GM12878 (cell line): ENCODE measurements at regions not wholly inside any gene's neighbourhood (a gene's known extent, or its start where the extent isn't known, plus 50 kb on each side); places are given as distances from the start of the nearest gene placed in this dataset.

Experiments
- ATAC-seq: fragments of 200-7000 bp; cut with Tn5 transposase; 3 replicates; pipeline ENCODE4 v1.9.1; 2020; ENCODE audit warnings: mild to moderate bottlenecking, moderate library complexity
- BruUV-seq: library from RNA; stranded (reverse); fragments of 400-500 nt; replicated peaks from 2 replicates; lab custom pipeline; 2021; lab: Mats Ljungman, UMichigan
- CTCF ChIA-PET: fragments of 300-600 bp; sonication (Branson Sonifier 250); formaldehyde crosslinking; extraction: SDS; loops from one replicate; lab custom pipeline; 2021; ENCODE audit warnings: inconsistent platforms; lab: Yijun Ruan, JAX
- POLR2A ChIA-PET: fragments of 350-600 bp; formaldehyde crosslinking; extraction: SDS; loops from one replicate; lab custom pipeline; 2021; ENCODE audit warnings: inconsistent platforms; lab: Charles Lee
- RAD21 ChIA-PET: fragments of 300-600 bp; sonication (Branson Sonifier 250); formaldehyde crosslinking; loops from one replicate; lab custom pipeline; 2023; ENCODE audit warnings: antibody characterized with exemption; ENCODE audit not compliant: unreplicated experiment; lab: Charles Lee
- SMC1A ChIA-PET: fragments of 300-600 bp; sonication (Branson Sonifier 250); formaldehyde crosslinking; loops from one replicate; lab custom pipeline; 2023; ENCODE audit not compliant: unreplicated experiment, uncharacterized antibody; lab: Charles Lee
- DNase-seq: peaks from one replicate; pipeline ENCODE4 v3.0.0-alpha.2; 2011; ENCODE audit warnings: low read depth, low spot score
- FAIRE-seq: peaks from 3 replicates; lab custom pipeline; 2011; peaks lifted over from hg19 to GRCh38; lab: Jason Lieb, UNC
- H2AFZ ChIP-seq: 2 replicates; pipeline ENCODE4 v1.6.0; 2011; ENCODE audit warnings: low read depth, low read length, control low read depth; ENCODE audit not compliant: control insufficient read depth
- H3K27ac ChIP-seq: 2 replicates; pipeline ENCODE4 v1.5.1; 2011; ENCODE audit warnings: control low read depth; ENCODE audit not compliant: control insufficient read depth, insufficient read depth
- H3K27me3 ChIP-seq, 2 experiments: replicated peaks in 1 of 2; 2 replicates each; pipeline versions ENCODE4 v1.6.0 to v1.6.1; 2011; ENCODE audit warnings: low read length in 1 of 2; ENCODE audit not compliant: control insufficient read depth in 2 of 2, insufficient read depth in 2 of 2
- H3K36me3 ChIP-seq, 2 experiments: 2 replicates each; pipeline ENCODE4 v1.5.1; 2011; ENCODE audit warnings: low read length in 1 of 2; ENCODE audit not compliant: control insufficient read depth in 2 of 2, insufficient read depth in 2 of 2
- H3K4me1 ChIP-seq: 2 replicates; pipeline ENCODE4 v1.6.1; 2011; ENCODE audit warnings: mild to moderate bottlenecking, low read length, moderate library complexity, mixed read lengths; ENCODE audit not compliant: control insufficient read depth, insufficient read depth
- H3K4me2 ChIP-seq: 2 replicates; pipeline ENCODE4 v1.6.0; 2011; ENCODE audit warnings: control low read depth; ENCODE audit not compliant: control insufficient read depth, insufficient read depth
- H3K4me3 ChIP-seq: fragments of 200-600 bp; sonication (generic); 2 replicates; pipeline ENCODE4 v1.5.1; 2016
- H3K79me2 ChIP-seq: 2 replicates; pipeline ENCODE4 v1.6.0; 2011; ENCODE audit warnings: low read length; ENCODE audit not compliant: control insufficient read depth, insufficient read depth
- H3K9ac ChIP-seq: 2 replicates; pipeline ENCODE4 v1.8.0; 2011; ENCODE audit warnings: low read length, control low read depth, mixed read lengths; ENCODE audit not compliant: control insufficient read depth, insufficient read depth
- H3K9me3 ChIP-seq: replicated peaks from 3 replicates; pipeline ENCODE4 v1.5.1; 2011; ENCODE audit warnings: mild to moderate bottlenecking, low read length; ENCODE audit not compliant: control insufficient read depth, insufficient read depth
- H4K20me1 ChIP-seq: 2 replicates; pipeline ENCODE4 v1.6.0; 2011; ENCODE audit not compliant: control insufficient read depth, insufficient read depth
- IRF3 ChIP-seq: fragments of 450-650 bp; IDR thresholded peaks from 2 replicates; pipeline ENCODE4 v1.6.1; 2014; ENCODE audit warnings: mild to moderate bottlenecking
- KAT2A ChIP-seq: conservative IDR thresholded peaks from 2 replicates; pipeline ENCODE4 v1.6.1; 2011; ENCODE audit warnings: low read depth, low read length; ENCODE audit not compliant: control insufficient read depth
- NFIC ChIP-seq: IDR thresholded peaks from 2 replicates; pipeline ENCODE4 v1.6.1; 2012; ENCODE audit warnings: low read depth, mild to moderate bottlenecking, inconsistent platforms, low read length, moderate library complexity
- NR2C2 ChIP-seq: IDR thresholded peaks from 2 replicates; pipeline ENCODE4 v1.6.1; 2011; ENCODE audit warnings: borderline replicate concordance, low read depth; ENCODE audit not compliant: control insufficient read depth, insufficient read length
- RAD21 ChIP-seq: IDR thresholded peaks from 2 replicates; pipeline ENCODE4 v1.6.1; 2011; ENCODE audit warnings: mild to moderate bottlenecking, low read depth, low read length, moderate library complexity; ENCODE audit not compliant: insufficient read depth
- RUNX3 ChIP-seq: IDR thresholded peaks from 2 replicates; pipeline ENCODE4 v1.6.1; 2012; ENCODE audit warnings: low read length, inconsistent platforms
- SMC3 ChIP-seq: IDR thresholded peaks from 2 replicates; pipeline ENCODE4 v1.6.1; 2011; ENCODE audit warnings: low read length, improper control_type of control experiment, borderline replicate concordance
- ZNF622 ChIP-seq: fragments of 450-650 bp; IDR thresholded peaks from 2 replicates; pipeline ENCODE4 v1.6.1; 2017; ENCODE audit warnings: mild to moderate bottlenecking, inconsistent platforms
- WGBS: methylation state at CpG from one replicate; pipeline ENCODE4 v1.1.6; 2016; ENCODE audit warnings: low lambda C conversion rate; ENCODE audit not compliant: insufficient replicate concordance, insufficient coverage; ENCODE audit errors: missing lambda C conversion rate; 5-methylcytosine and 5-hydroxymethylcytosine counted together
- in situ Hi-C: fragments of 300-500 bp; cut with MboI; formaldehyde crosslinking; loops from 9 replicates; pipeline ENCODE4 v1.14.3; 2018; ENCODE audit warnings: mixed read lengths
- intact Hi-C: fragments of 100-400 bp; cut with micrococcal nuclease; formaldehyde crosslinking; loops from one replicate; pipeline ENCODE4 v1.14.2; 2022; ENCODE audit not compliant: unreplicated experiment
- TF ChIP-seq, protein P1 (sequence below), 3 experiments: IDR thresholded peaks in 2 of 3; conservative IDR thresholded peaks in 1 of 3; 2 replicates each; pipeline ENCODE4 v1.5.1; 2011; ENCODE audit warnings: low read depth in 3 of 3, low read length in 3 of 3, mild to moderate bottlenecking in 3 of 3, control low read depth in 2 of 3, moderate library complexity in 2 of 3, inconsistent platforms in 1 of 3, mixed read lengths in 1 of 3; ENCODE audit not compliant: control insufficient read depth in 2 of 3, insufficient read depth in 1 of 3; ENCODE audit errors: extremely low read depth in 1 of 3
- TF ChIP-seq, protein P2 (sequence below): IDR thresholded peaks from 2 replicates; pipeline ENCODE4 v1.6.1; 2011; ENCODE audit warnings: borderline replicate concordance, low read depth, mild to moderate bottlenecking, moderate library complexity, mixed read lengths, low read length; ENCODE audit not compliant: insufficient read depth; ENCODE audit errors: extremely low read length
- TF ChIP-seq, protein P3 (sequence below): IDR thresholded peaks from 2 replicates; pipeline ENCODE4 v1.6.1; 2011; ENCODE audit warnings: low read depth, low read length, improper control_type of control experiment, borderline replicate concordance

DNA sequence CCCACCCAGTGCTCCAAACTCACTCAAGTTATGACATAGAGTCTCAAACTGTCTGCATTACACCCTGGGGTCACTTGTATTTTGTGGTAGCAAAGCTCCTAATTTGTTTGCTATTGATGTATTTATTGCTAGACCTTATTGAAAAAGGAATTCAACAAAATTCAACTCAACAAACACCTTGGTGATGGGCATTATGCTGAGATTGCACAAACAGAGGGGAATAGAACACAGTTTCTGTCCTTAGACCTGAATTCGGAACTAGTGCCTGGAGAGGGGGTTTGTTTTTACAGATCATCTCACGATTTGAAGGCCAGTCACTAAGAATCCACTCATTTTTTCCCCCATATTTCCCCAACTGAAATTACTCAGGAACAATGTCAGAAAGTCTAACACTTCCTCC, 53.5 kb upstream of the MAPK4 start (continued):
- no peak for TF ChIP-seq NFIC
- no peak for TF ChIP-seq ZNF622

- Histone ChIP-seq H3K9me3 (no peaks in the 10 kb centered on the region), H2AFZ (no peak overlapping the region), H3K79me2 (no peaks in the 10 kb centered on the region), H3K4me1 (no peaks in the 10 kb centered on the region), H3K27me3 (no peaks in the 10 kb centered on the region), H3K9ac (no peak overlapping the region), H3K27ac (no peak overlapping the region), H3K4me3 (no peak overlapping the region), H3K4me2 (no peak overlapping the region), H4K20me1 (no peaks in the 10 kb centered on the region), H3K36me3 (no peaks in the 10 kb centered on the region)
- no TSS peak for BruUV-seq
- FAIRE-seq = no peak
- in situ Hi-C loops (no loop called here), intact Hi-C loops (loop anchor here (1.0 to 5.0 kb wide), 2 partner anchors 137 to 275 kb away; no protein-coding TSS in a partner anchor)
- no peak for DNase-seq
- TF ChIP-seq KAT2A (no peak), RUNX3 (peak; percentile 30; the same call in 1 of the 2 replicates), SMC3 (peak; percentile 38; the same call in 1 of the 2 replicates), IRF3 (no peak), RAD21 (peak; percentile 61), NR2C2 (no peak)
- TF ChIP-seq, protein P1, sequence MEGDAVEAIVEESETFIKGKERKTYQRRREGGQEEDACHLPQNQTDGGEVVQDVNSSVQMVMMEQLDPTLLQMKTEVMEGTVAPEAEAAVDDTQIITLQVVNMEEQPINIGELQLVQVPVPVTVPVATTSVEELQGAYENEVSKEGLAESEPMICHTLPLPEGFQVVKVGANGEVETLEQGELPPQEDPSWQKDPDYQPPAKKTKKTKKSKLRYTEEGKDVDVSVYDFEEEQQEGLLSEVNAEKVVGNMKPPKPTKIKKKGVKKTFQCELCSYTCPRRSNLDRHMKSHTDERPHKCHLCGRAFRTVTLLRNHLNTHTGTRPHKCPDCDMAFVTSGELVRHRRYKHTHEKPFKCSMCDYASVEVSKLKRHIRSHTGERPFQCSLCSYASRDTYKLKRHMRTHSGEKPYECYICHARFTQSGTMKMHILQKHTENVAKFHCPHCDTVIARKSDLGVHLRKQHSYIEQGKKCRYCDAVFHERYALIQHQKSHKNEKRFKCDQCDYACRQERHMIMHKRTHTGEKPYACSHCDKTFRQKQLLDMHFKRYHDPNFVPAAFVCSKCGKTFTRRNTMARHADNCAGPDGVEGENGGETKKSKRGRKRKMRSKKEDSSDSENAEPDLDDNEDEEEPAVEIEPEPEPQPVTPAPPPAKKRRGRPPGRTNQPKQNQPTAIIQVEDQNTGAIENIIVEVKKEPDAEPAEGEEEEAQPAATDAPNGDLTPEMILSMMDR (IDR thresholded peaks at IDR 0.05 in 2 of 3, conservative IDR thresholded peaks at IDR 0.05 in 1 of 3; ENCODE audit: control insufficient read depth in 2 of 3, extremely low read depth in 1 of 3, insufficient read depth in 1 of 3, low read depth in 3 of 3, low read length in 3 of 3) = peak; percentile 53 to 60 (median 55)
- TF ChIP-seq, protein P2, sequence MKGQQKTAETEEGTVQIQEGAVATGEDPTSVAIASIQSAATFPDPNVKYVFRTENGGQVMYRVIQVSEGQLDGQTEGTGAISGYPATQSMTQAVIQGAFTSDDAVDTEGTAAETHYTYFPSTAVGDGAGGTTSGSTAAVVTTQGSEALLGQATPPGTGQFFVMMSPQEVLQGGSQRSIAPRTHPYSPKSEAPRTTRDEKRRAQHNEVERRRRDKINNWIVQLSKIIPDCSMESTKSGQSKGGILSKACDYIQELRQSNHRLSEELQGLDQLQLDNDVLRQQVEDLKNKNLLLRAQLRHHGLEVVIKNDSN = peak; percentile 14
- TF ChIP-seq, protein P3, sequence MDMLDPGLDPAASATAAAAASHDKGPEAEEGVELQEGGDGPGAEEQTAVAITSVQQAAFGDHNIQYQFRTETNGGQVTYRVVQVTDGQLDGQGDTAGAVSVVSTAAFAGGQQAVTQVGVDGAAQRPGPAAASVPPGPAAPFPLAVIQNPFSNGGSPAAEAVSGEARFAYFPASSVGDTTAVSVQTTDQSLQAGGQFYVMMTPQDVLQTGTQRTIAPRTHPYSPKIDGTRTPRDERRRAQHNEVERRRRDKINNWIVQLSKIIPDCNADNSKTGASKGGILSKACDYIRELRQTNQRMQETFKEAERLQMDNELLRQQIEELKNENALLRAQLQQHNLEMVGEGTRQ = no peak
- 33% methylated on average over 4 of the region's 4 CpGs for WGBS
- SMC1A ChIA-PET = no interaction called here
- RAD21 ChIA-PET = no interaction called here
- POLR2A ChIA-PET = no interaction called here
- ATAC-seq = peak; percentile 73
- CTCF ChIA-PET = interaction anchor here (0.6 kb wide), 1 partner anchor 16 kb away, joined by 3 read pairs; no protein-coding TSS in a partner anchor
These were observed 52.7 kb upstream of the MAPK4 start for GRCh38 chr18:50507120-50507590.
